Endothelial cell of umbilical vein (primary cell): ENCODE measurements at regions not wholly inside any gene's neighbourhood (a gene's known extent, or its start where the extent isn't known, plus 50 kb on each side); places are given as distances from the start of the nearest gene placed in this dataset.

Source experiments
- BruUV-seq: library from RNA; stranded (reverse); fragments of 400-500 nt; replicated peaks from 2 replicates; lab custom pipeline; 2021; lab: Mats Ljungman, UMichigan
- CTCF ChIA-PET: fragments of 300-600, 350-600 bp; sonication (Branson Sonifier 250); formaldehyde crosslinking; loops from one replicate; lab custom pipeline; 2021; ENCODE audit warnings: antibody characterized with exemption, inconsistent platforms; lab: Charles Lee
- POLR2A ChIA-PET: fragments of 300-600, 350-600 bp; sonication (Branson Sonifier 250); formaldehyde crosslinking; loops from one replicate; lab custom pipeline; 2021; ENCODE audit warnings: antibody characterized with exemption, inconsistent platforms; lab: Charles Lee
- DNase-seq: peaks from one replicate; pipeline ENCODE4 v3.0.0-alpha.2; 2011; ENCODE audit warnings: low read depth, low spot score
- FAIRE-seq: peaks from 2 replicates; lab custom pipeline; 2011; peaks lifted over from hg19 to GRCh38; lab: Jason Lieb, UNC
- H2AFZ ChIP-seq: 2 replicates; pipeline ENCODE4 v1.6.0; 2012; ENCODE audit warnings: low read depth, low read length, control low read depth, inconsistent platforms
- H3K27ac ChIP-seq: 2 replicates; pipeline ENCODE4 v1.5.1; 2011; ENCODE audit warnings: low read depth, mild to moderate bottlenecking, control low read depth, low read length, moderate library complexity; ENCODE audit not compliant: insufficient read depth
- H3K27me3 ChIP-seq, 2 experiments: 2 replicates each; pipeline versions ENCODE4 v1.6.0 to v1.6.1; 2011; ENCODE audit warnings: low read length in 2 of 2, mixed read lengths in 1 of 2; ENCODE audit not compliant: control insufficient read depth in 2 of 2, insufficient read depth in 2 of 2
- H3K36me3 ChIP-seq, 2 experiments: 2 replicates in 1 of 2; 3 replicates in 1 of 2; pipeline ENCODE4 v1.5.1; 2011; ENCODE audit warnings: low read length in 2 of 2, mild to moderate bottlenecking in 1 of 2, moderate library complexity in 1 of 2; ENCODE audit not compliant: control insufficient read depth in 2 of 2, insufficient read depth in 2 of 2; ENCODE audit errors: extremely low read depth in 1 of 2
- H3K4me1 ChIP-seq: 3 replicates; pipeline ENCODE4 v1.5.1; 2011; ENCODE audit warnings: mild to moderate bottlenecking, low read length; ENCODE audit not compliant: control insufficient read depth, insufficient read depth; ENCODE audit errors: extremely low read depth
- H3K4me2 ChIP-seq: 2 replicates; pipeline ENCODE4 v1.6.1; 2011; ENCODE audit warnings: low read length, control low read depth, mixed read lengths; ENCODE audit not compliant: insufficient read depth
- H3K4me3 ChIP-seq, 3 experiments: fragments of 200-600 bp in 1 of 3; sonication (generic), shearing (Covaris generic) in 1 of 3; replicated peaks in 1 of 3; 2 replicates each; pipeline ENCODE4 v1.5.1; 2011 to 2016; ENCODE audit warnings: control low read depth in 3 of 3, low read length in 3 of 3, mild to moderate bottlenecking in 2 of 3, inconsistent platforms in 1 of 3, low read depth in 1 of 3, moderate library complexity in 1 of 3; ENCODE audit not compliant: insufficient read depth in 1 of 3
- H3K79me2 ChIP-seq: 2 replicates; pipeline ENCODE4 v1.6.0; 2012; ENCODE audit warnings: low read length, inconsistent platforms; ENCODE audit not compliant: control insufficient read depth, insufficient read depth
- H3K9ac ChIP-seq: replicated peaks from 2 replicates; pipeline ENCODE3; 2011; ENCODE audit warnings: low read length, control low read depth; ENCODE audit not compliant: insufficient read depth; ENCODE audit errors: extremely low read depth
- H3K9me1 ChIP-seq: replicated peaks from 3 replicates; pipeline ENCODE4 v1.6.0; 2011; ENCODE audit warnings: mild to moderate bottlenecking, low read length; ENCODE audit not compliant: control insufficient read depth, insufficient read depth; ENCODE audit errors: extremely low read depth
- H3K9me3 ChIP-seq: replicated peaks from 2 replicates; pipeline ENCODE4 v1.5.1; 2012; ENCODE audit warnings: low read length, inconsistent platforms; ENCODE audit not compliant: control insufficient read depth, insufficient read depth
- H4K20me1 ChIP-seq: replicated peaks from 2 replicates; pipeline ENCODE3; 2011; ENCODE audit warnings: mild to moderate bottlenecking, low read length; ENCODE audit not compliant: control insufficient read depth, insufficient read depth; ENCODE audit errors: extremely low read depth
- EZH2 ChIP-seq: IDR thresholded peaks from 2 replicates; pipeline ENCODE4 v1.6.1; 2012; ENCODE audit warnings: borderline replicate concordance, low read depth, mild to moderate bottlenecking, moderate library complexity, low read length, inconsistent platforms; ENCODE audit not compliant: severe bottlenecking
- FOS ChIP-seq: IDR thresholded peaks from 2 replicates; pipeline ENCODE4 v1.6.1; 2011; ENCODE audit warnings: mild to moderate bottlenecking, low read length, moderate library complexity, borderline replicate concordance; ENCODE audit not compliant: insufficient read depth
- GATA2 ChIP-seq: IDR thresholded peaks from 2 replicates; pipeline ENCODE4 v1.7.0; 2011; ENCODE audit warnings: low read depth, mild to moderate bottlenecking, moderate library complexity, mixed read lengths, low read length; ENCODE audit not compliant: insufficient read length, insufficient read depth
- JUN ChIP-seq: IDR thresholded peaks from 2 replicates; pipeline ENCODE4 v1.6.1; 2011; ENCODE audit warnings: borderline replicate concordance, low read depth; ENCODE audit not compliant: insufficient read length, insufficient read depth
- MYC ChIP-seq: IDR thresholded peaks from one replicate; pipeline ENCODE4 v1.6.1; 2011; ENCODE audit warnings: mild to moderate bottlenecking, low read depth, low read length
- POLR2A ChIP-seq: IDR thresholded peaks from 2 replicates; pipeline ENCODE4 v1.6.1; 2012; ENCODE audit warnings: low read depth, mild to moderate bottlenecking, control low read depth, low read length
- POLR2AphosphoS5 ChIP-seq: IDR thresholded peaks from 2 replicates; pipeline ENCODE4 v1.6.1; 2012; ENCODE audit warnings: low read depth, mild to moderate bottlenecking, control low read depth, low read length, moderate library complexity; ENCODE audit not compliant: insufficient read depth
- dilution Hi-C: fragments of 300-500 bp; cut with MboI; formaldehyde crosslinking; loops from one replicate; pipeline ENCODE4 v1.15.0; 2019; ENCODE audit warnings: low sequenced_read_pairs; ENCODE audit not compliant: extremely low pct_ligation_motif_present
- intact Hi-C: fragments of 100-400 bp; cut with micrococcal nuclease; formaldehyde crosslinking; loops from one replicate; pipeline ENCODE4 v1.10.0; 2022
- TF ChIP-seq, protein P1 (sequence below), 2 donors: IDR thresholded peaks; 1 replicate in 1 of 2; 2 replicates in 1 of 2; pipeline ENCODE4 v1.5.1; 2011; ENCODE audit warnings: low read length in 2 of 2, mild to moderate bottlenecking in 2 of 2, moderate library complexity in 2 of 2, control low read depth in 1 of 2, inconsistent platforms in 1 of 2, low read depth in 1 of 2; ENCODE audit not compliant: insufficient read depth in 1 of 2; ENCODE audit errors: extremely low read depth in 1 of 2
- TF ChIP-seq, protein P2 (sequence below): IDR thresholded peaks from 2 replicates; pipeline ENCODE4 v1.6.1; 2011; ENCODE audit not compliant: insufficient read depth, insufficient read length

DNA sequence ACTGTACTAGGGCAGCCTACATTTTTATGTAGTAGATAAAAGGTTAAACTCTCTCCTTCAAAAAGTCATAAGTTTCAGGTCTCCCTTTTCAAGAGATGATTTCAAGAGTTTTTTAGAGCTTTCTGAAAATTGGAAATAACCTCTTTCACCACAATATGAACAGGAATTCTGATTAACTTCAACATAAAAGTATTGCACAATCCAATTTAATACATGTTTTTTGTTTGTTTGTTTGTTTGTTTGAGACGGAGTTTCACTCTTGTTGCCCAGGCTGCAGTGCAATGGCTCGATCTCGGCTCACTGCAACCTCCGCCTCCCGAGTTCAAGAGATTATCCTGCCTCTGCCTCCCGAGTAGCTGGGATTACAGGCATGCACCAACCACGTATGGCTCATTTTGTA lies 265.4 kb upstream of the DCAF8L1 start:
- H3K27me3 ChIP-seq = no peaks in the 10 kb centered on the region
- H3K9ac ChIP-seq = no peak overlapping the region
- H3K79me2 ChIP-seq = no peaks in the 10 kb centered on the region
- H3K9me1 ChIP-seq = no peaks in the 10 kb centered on the region
- H3K27ac ChIP-seq = no peak overlapping the region
- TF ChIP-seq FOS = no peak
- TF ChIP-seq, protein P1, sequence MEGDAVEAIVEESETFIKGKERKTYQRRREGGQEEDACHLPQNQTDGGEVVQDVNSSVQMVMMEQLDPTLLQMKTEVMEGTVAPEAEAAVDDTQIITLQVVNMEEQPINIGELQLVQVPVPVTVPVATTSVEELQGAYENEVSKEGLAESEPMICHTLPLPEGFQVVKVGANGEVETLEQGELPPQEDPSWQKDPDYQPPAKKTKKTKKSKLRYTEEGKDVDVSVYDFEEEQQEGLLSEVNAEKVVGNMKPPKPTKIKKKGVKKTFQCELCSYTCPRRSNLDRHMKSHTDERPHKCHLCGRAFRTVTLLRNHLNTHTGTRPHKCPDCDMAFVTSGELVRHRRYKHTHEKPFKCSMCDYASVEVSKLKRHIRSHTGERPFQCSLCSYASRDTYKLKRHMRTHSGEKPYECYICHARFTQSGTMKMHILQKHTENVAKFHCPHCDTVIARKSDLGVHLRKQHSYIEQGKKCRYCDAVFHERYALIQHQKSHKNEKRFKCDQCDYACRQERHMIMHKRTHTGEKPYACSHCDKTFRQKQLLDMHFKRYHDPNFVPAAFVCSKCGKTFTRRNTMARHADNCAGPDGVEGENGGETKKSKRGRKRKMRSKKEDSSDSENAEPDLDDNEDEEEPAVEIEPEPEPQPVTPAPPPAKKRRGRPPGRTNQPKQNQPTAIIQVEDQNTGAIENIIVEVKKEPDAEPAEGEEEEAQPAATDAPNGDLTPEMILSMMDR (IDR thresholded peaks at IDR 0.05; ENCODE audit: extremely low read depth in 1 of 2, insufficient read depth in 1 of 2, low read depth in 1 of 2, low read length in 2 of 2) = no peak
- no peak for TF ChIP-seq JUN
- TF ChIP-seq, protein P2, sequence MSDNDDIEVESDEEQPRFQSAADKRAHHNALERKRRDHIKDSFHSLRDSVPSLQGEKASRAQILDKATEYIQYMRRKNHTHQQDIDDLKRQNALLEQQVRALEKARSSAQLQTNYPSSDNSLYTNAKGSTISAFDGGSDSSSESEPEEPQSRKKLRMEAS = no peak
- no peak for TF ChIP-seq MYC
- TF ChIP-seq POLR2AphosphoS5 = no peak
- no peak for TF ChIP-seq POLR2A
- TF ChIP-seq EZH2 = no peak
- TF ChIP-seq GATA2 = no peak
- dilution Hi-C loops (no loop called here), intact Hi-C loops (no loop called here)
- no peaks in the 10 kb centered on the region for H3K4me1 ChIP-seq
- no peaks in the 10 kb centered on the region for H3K36me3 ChIP-seq
- no peak for DNase-seq
- no peak overlapping the region for H3K4me3 ChIP-seq
- no peaks in the 10 kb centered on the region for H3K9me3 ChIP-seq
- ChIA-PET CTCF (no interaction called here), POLR2A (no interaction called here)
- H4K20me1 ChIP-seq = no peaks in the 10 kb centered on the region
- H3K4me2 ChIP-seq = no peak overlapping the region
- H2AFZ ChIP-seq = no peak overlapping the region
- BruUV-seq = no TSS peak
- no peak for FAIRE-seq
